HG02885 (cell line): ENCODE measurements at regions not wholly inside any gene's neighbourhood (a gene's known extent, or its start where the extent isn't known, plus 50 kb on each side); places are given as distances from the start of the nearest gene placed in this dataset.

Source experiments
- ATAC-seq: cut with Tn5 transposase; IDR thresholded peaks from one replicate; pipeline ENCODE4 v1.9.1; 2021; ENCODE audit warnings: mild to moderate bottlenecking; ENCODE audit not compliant: unreplicated experiment, poor library complexity

GRCh38 chr6:91704531-91704930 lies 1117.7 kb upstream of the MAP3K7 start:
- ATAC-seq, result no peak

- ATAC-seq, result no peak
Observed at GRCh38 chr6:91697010-91697695, 1110.3 kb upstream of the MAP3K7 start.

- ATAC-seq, result no peak
Observed at GRCh38 chr6:91695221-91695620, 1108.3 kb upstream of the MAP3K7 start.

GRCh38 chr6:91694016-91694654 lies 1107.3 kb upstream of the MAP3K7 start:
- ATAC-seq, result no peak

GRCh38 chr6:91691449-91691848 lies 1104.6 kb upstream of the MAP3K7 start:
- no peak for ATAC-seq

- no peak for ATAC-seq
Observed at GRCh38 chr6:91683240-91683639, 1096.4 kb upstream of the MAP3K7 start.

- no peak for ATAC-seq
Observed at GRCh38 chr6:91681296-91681695, 1094.4 kb upstream of the MAP3K7 start.

GRCh38 chr6:91678679-91679446 lies 1092.0 kb upstream of the MAP3K7 start:
- no peak for ATAC-seq

GRCh38 chr6:91672201-91672600 lies 1085.3 kb upstream of the MAP3K7 start:
- ATAC-seq, result no peak

GRCh38 chr6:91669871-91670268 lies 1083.0 kb upstream of the MAP3K7 start:
- no peak for ATAC-seq

GRCh38 chr6:91669154-91669870 lies 1082.4 kb upstream of the MAP3K7 start:
- no peak for ATAC-seq

GRCh38 chr6:91667596-91667995 lies 1080.7 kb upstream of the MAP3K7 start:
- no peak for ATAC-seq

- no peak for ATAC-seq
Observed at GRCh38 chr6:91664327-91664959, 1077.6 kb upstream of the MAP3K7 start.

GRCh38 chr6:91660893-91661292 lies 1074.0 kb upstream of the MAP3K7 start:
- ATAC-seq, result no peak

GRCh38 chr6:91659891-91660290 lies 1073.0 kb upstream of the MAP3K7 start:
- ATAC-seq, result no peak

GRCh38 chr6:91654793-91655192 lies 1067.9 kb upstream of the MAP3K7 start:
- no peak for ATAC-seq

- no peak for ATAC-seq
Observed at GRCh38 chr6:91654357-91654756, 1067.5 kb upstream of the MAP3K7 start.

- no peak for ATAC-seq
Observed at GRCh38 chr6:91653895-91654294, 1067.0 kb upstream of the MAP3K7 start.

- ATAC-seq, result no peak
Observed at GRCh38 chr6:91653076-91653723, 1066.3 kb upstream of the MAP3K7 start.

GRCh38 chr6:91646649-91647048 lies 1059.8 kb upstream of the MAP3K7 start:
- no peak for ATAC-seq
